Peyer's patch (tissue), 4 donors: ENCODE measurements at regions not wholly inside any gene's neighbourhood (a gene's known extent, or its start where the extent isn't known, plus 50 kb on each side); places are given as distances from the start of the nearest gene placed in this dataset.

Source experiments
- POLR2A ChIP-seq, 2 donors: fragments of 450-650 bp; IDR thresholded peaks; one replicate each; pipeline ENCODE4 v1.5.1; 2017; ENCODE audit warnings: antibody characterized with exemption in 2 of 2, mild to moderate bottlenecking in 2 of 2, moderate library complexity in 2 of 2
- TF ChIP-seq, protein P1 (sequence below), 6 experiments: fragments of 450-650 bp in 4 of 6; fragments of 200-600 bp in 2 of 6; sonication (generic) in 1 of 6; IDR thresholded peaks; one replicate each; pipeline ENCODE4 v1.5.1; 2017 to 2019; ENCODE audit warnings: antibody characterized with exemption in 6 of 6, mild to moderate bottlenecking in 3 of 6, moderate library complexity in 1 of 6

DNA sequence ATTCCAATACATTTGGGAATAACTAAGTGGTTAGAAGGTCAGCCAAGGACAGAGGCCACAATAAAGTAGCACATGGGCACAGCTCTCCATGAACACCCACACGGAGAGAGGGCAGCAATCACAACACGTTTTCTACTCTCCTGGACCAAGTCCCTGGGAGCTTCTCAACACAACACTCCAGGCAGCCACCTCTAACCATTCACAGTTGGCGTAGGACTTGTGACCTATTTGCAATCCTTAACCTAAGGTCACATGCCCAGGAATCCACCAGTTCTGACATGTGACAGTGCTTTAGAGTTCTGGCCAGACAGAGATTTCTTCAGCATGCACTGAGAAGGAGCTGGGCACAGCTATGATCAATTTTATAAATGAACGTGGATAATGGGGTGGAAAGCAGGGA lies 280.8 kb downstream of the SHQ1 start:
- TF ChIP-seq, protein P1, sequence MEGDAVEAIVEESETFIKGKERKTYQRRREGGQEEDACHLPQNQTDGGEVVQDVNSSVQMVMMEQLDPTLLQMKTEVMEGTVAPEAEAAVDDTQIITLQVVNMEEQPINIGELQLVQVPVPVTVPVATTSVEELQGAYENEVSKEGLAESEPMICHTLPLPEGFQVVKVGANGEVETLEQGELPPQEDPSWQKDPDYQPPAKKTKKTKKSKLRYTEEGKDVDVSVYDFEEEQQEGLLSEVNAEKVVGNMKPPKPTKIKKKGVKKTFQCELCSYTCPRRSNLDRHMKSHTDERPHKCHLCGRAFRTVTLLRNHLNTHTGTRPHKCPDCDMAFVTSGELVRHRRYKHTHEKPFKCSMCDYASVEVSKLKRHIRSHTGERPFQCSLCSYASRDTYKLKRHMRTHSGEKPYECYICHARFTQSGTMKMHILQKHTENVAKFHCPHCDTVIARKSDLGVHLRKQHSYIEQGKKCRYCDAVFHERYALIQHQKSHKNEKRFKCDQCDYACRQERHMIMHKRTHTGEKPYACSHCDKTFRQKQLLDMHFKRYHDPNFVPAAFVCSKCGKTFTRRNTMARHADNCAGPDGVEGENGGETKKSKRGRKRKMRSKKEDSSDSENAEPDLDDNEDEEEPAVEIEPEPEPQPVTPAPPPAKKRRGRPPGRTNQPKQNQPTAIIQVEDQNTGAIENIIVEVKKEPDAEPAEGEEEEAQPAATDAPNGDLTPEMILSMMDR (IDR thresholded peaks at IDR 0.05) = no peak
- TF ChIP-seq POLR2A (IDR thresholded peaks at IDR 0.05) = no peak
